GM12864 (cell line): ENCODE measurements at regions not wholly inside any gene's neighbourhood (a gene's known extent, or its start where the extent isn't known, plus 50 kb on each side); places are given as distances from the start of the nearest gene placed in this dataset.

Experiments used
- DNase-seq: peaks from one replicate; pipeline ENCODE4 v3.0.0-alpha.2; 2011; ENCODE audit warnings: low read depth
- H3K4me3 ChIP-seq: 2 replicates; pipeline ENCODE4 v1.5.1; 2011; ENCODE audit warnings: mild to moderate bottlenecking, low read depth, low read length, control low read depth
- TF ChIP-seq, protein P1 (sequence below): IDR thresholded peaks from 2 replicates; pipeline ENCODE4 v1.5.1; 2011; ENCODE audit warnings: low read depth, mild to moderate bottlenecking, moderate library complexity, low read length, control low read depth, inconsistent platforms; ENCODE audit errors: missing control alignments

DNA sequence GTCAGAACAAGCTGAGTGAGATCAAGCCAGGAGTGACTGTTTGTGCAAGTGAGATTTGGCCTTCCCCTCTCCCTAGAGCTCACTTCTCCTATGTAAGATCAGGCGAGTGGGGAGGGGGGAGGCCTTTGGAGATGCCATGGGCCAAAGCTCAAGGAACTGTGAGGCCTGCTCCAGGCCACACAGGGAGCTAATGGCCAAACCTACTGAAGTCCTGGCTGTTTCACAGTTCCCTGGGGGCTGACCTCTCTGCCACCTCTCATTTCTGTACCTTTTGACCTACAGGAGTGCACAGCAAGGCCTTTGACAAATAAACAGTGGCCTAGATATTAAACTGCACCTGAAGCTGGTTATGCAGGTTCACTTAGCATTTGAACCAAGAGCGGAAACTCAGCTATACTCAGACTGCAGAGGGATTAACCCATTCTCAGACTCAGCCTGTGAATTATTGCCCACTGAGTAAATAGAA, 235.0 kb upstream of the NT5C1B start:
- no peak overlapping the region for H3K4me3 ChIP-seq
- no peak for DNase-seq
- TF ChIP-seq, protein P1, sequence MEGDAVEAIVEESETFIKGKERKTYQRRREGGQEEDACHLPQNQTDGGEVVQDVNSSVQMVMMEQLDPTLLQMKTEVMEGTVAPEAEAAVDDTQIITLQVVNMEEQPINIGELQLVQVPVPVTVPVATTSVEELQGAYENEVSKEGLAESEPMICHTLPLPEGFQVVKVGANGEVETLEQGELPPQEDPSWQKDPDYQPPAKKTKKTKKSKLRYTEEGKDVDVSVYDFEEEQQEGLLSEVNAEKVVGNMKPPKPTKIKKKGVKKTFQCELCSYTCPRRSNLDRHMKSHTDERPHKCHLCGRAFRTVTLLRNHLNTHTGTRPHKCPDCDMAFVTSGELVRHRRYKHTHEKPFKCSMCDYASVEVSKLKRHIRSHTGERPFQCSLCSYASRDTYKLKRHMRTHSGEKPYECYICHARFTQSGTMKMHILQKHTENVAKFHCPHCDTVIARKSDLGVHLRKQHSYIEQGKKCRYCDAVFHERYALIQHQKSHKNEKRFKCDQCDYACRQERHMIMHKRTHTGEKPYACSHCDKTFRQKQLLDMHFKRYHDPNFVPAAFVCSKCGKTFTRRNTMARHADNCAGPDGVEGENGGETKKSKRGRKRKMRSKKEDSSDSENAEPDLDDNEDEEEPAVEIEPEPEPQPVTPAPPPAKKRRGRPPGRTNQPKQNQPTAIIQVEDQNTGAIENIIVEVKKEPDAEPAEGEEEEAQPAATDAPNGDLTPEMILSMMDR, result no peak

DNA sequence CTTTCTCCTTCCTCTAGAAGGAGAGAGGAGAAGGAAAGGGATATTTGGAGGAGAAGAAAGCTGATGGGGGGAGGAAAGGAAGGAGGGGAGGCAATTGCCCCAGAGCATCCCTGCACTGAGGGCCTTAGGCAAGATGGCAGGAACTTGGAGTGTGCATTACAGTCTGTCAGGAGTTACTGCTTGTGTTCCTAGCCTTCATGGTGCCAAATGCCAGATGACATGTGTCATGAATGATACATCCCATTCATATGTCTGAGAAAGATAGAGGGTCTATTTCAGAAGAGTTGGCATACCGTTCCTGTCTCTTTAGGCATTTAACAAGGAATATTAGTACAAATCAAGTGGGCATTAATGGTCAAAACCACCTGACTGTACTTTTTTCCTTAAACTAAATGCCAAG, 232.1 kb upstream of the NT5C1B start:
- TF ChIP-seq, protein P1, result no peak
- H3K4me3 ChIP-seq, result no peak overlapping the region
- no peak for DNase-seq

DNA sequence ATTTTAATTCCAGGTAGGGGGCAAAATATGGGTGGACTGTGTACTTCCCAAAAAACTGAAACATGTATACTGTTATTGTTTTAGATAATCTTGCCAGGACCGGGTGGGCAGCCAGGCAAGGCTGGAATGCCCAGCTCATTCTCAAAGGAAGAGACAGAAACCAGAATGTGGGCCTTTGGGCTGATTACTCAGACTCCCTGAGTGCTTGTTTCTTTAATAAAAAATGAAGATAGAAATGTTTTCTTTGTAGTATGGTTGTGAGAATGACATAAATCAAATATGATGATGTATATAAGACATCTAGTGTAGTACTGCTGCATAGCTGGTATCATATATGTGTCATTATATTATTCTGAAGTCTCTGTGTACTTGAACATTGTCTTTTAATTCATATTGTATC, 231.6 kb upstream of the NT5C1B start:
- H3K4me3 ChIP-seq, result no peak overlapping the region
- DNase-seq, result no peak
- TF ChIP-seq, protein P1, result no peak

DNA sequence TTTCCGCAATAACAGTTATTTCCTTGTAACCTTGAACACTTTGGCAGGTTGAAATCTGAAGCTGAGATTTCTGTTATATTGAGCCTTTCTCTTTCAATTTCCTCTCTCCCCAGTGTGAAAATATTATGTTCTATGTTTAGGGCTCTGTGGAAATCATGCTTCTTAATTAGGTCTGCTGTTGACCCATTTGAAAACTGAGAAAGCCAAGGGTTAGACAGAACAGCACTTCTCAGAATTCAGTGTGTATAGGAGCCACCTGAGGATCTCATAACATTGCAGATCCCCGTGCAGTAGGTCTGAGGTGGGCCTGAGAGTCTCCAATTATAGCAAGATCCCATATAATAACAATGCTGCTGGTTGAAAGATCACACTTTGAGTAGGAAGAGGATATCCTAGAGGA, 230.2 kb upstream of the NT5C1B start:
- no peak for DNase-seq
- TF ChIP-seq, protein P1, result no peak
- H3K4me3 ChIP-seq, result no peak overlapping the region

DNA sequence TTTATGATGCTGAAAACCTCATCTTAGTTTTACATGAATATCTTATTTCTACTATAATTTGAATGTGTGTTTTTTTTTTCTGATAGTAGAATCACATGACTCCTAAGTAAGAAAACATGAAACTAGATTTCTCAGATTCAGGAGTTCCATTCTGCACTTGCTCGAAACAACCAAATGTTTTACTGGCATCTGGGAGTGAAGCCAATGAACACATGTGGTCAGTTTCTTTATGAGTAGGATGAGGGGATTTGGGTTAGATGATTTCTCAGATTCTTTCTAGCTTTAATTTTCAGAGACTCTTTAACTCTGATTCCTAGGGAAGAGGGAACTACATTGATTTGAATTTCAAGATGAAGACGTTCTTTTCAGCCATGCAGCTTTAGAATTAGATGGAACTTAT, 225.0 kb upstream of the NT5C1B start:
- no peak overlapping the region for H3K4me3 ChIP-seq
- no peak for DNase-seq
- TF ChIP-seq, protein P1, result no peak

DNA sequence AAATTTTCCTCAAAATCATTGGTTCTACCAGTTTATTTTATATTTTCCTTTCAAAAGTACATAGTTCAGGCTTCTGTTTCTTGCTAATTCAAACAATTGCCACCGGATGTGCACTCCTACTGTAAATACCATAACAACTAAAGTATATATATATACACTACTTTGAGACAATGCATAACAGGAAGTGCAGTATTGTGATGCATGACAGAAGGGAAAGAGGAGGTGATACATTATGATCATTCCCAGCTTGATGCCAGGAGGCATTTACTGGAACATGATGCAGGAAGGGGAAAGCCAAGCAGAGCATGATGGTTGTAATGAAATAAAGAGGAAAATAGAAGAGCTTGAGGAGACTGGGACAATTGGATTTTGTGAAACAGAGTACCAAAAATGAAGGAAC, 215.2 kb upstream of the NT5C1B start:
- TF ChIP-seq, protein P1, result no peak
- no peak for DNase-seq
- no peak overlapping the region for H3K4me3 ChIP-seq

DNA sequence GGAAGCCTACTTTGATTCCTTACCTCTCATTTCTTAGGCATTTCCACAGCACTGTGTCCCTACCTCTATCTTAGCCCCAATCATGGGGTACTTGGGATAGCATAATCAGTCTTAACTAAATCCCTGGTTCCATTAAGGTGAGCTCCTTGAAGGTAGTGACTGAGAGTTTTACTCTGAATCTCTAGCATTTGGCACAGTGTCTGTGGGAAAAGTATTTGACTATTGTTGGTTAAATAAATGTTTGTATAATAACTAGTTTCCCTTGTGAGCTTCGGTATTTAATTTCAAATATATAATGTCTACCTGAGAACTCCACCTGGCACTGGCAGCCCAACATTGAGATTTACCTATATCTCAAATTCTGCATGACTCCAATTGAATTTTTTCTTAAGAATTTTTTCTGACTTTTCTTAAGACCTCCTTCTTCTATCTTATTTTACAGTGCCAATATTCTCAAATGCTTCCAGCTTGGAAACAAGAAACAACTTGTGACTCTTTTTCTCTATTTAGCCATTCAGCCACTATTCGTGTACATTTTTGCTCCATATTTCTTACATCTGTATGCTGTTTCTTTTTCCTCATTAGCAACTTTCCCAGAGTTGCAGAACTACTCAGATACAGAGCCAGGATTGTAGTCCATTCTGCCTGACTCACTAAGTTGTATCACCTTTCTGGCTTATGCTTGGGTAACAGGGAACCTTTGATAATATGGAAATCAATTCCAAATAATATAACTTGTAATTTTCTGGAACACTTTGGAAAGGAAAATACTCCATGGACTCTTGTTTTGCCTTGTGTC, 214.0 kb upstream of the NT5C1B start:
- DNase-seq, result no peak
- TF ChIP-seq, protein P1, result no peak
- no peak overlapping the region for H3K4me3 ChIP-seq
